ENCODE measurements at regions not wholly inside any gene's neighbourhood (a gene's known extent, or its start where the extent isn't known, plus 50 kb on each side); places are given as distances from the start of the nearest gene placed in this dataset.
"Not testable (repeated sequence)": the region's sequence is repeated elsewhere in the genome, so short reads cannot be mapped to it uniquely, and the experiment has no call there.

- TF ChIP-seq CTCF (IDR thresholded peaks at IDR 0.05; ENCODE audit: control insufficient read depth, insufficient read depth, low read depth, low read length, missing control alignments) = no peak
- DNase-seq (ENCODE audit: low read depth) = no peak
Observed at GRCh38 chr5:8561224-8561840, 692.4 kb downstream of the MTRR start.

GRCh38 chr5:8561854-8562253 is 692.9 kb downstream of the MTRR start:
- H3K4me3 ChIP-seq (ENCODE audit: control insufficient read depth, low read depth, low read length) = no peak overlapping the region
- DNase-seq (ENCODE audit: low read depth) = no peak
- no peak for TF ChIP-seq CTCF (IDR thresholded peaks at IDR 0.05; ENCODE audit: control insufficient read depth, insufficient read depth, low read depth, low read length, missing control alignments)

More at GRCh38 chr5:8561224-8561840, 692.4 kb downstream of the MTRR start:
- no peak overlapping the region for H3K4me3 ChIP-seq (ENCODE audit: control insufficient read depth, low read depth, low read length)

GRCh38 chr5:8563540-8563939 is 694.6 kb downstream of the MTRR start:
- H3K4me3 ChIP-seq (ENCODE audit: control insufficient read depth, low read depth, low read length); DNase-seq (ENCODE audit: low read depth): not testable (repeated sequence)

GRCh38 chr5:8568858-8569257 is 699.9 kb downstream of the MTRR start:
- no peak overlapping the region for H3K4me3 ChIP-seq (ENCODE audit: control insufficient read depth, low read depth, low read length)
- no peak for TF ChIP-seq CTCF (IDR thresholded peaks at IDR 0.05; ENCODE audit: control insufficient read depth, insufficient read depth, low read depth, low read length, missing control alignments)
- no peak for DNase-seq (ENCODE audit: low read depth)

GRCh38 chr5:8570528-8570927 is 701.6 kb downstream of the MTRR start:
- H3K4me3 ChIP-seq (ENCODE audit: control insufficient read depth, low read depth, low read length) = no peak overlapping the region
- DNase-seq (ENCODE audit: low read depth) = no peak
- no peak for TF ChIP-seq CTCF (IDR thresholded peaks at IDR 0.05; ENCODE audit: control insufficient read depth, insufficient read depth, low read depth, low read length, missing control alignments)

- H3K4me3 ChIP-seq (ENCODE audit: control insufficient read depth, low read depth, low read length) = no peak overlapping the region
- no peak for TF ChIP-seq CTCF (IDR thresholded peaks at IDR 0.05; ENCODE audit: control insufficient read depth, insufficient read depth, low read depth, low read length, missing control alignments)
- DNase-seq (ENCODE audit: low read depth) = no peak
Observed at GRCh38 chr5:8576178-8576577, 707.2 kb downstream of the MTRR start.

- DNase-seq (ENCODE audit: low read depth) = no peak
- H3K4me3 ChIP-seq (ENCODE audit: control insufficient read depth, low read depth, low read length) = no peak overlapping the region
- no peak for TF ChIP-seq CTCF (IDR thresholded peaks at IDR 0.05; ENCODE audit: control insufficient read depth, insufficient read depth, low read depth, low read length, missing control alignments)
Observed at GRCh38 chr5:8577792-8578191, 708.8 kb downstream of the MTRR start.
